ENCODE measurements at regions not wholly inside any gene's neighbourhood (a gene's known extent, or its start where the extent isn't known, plus 50 kb on each side); places are given as distances from the start of the nearest gene placed in this dataset.

DNA sequence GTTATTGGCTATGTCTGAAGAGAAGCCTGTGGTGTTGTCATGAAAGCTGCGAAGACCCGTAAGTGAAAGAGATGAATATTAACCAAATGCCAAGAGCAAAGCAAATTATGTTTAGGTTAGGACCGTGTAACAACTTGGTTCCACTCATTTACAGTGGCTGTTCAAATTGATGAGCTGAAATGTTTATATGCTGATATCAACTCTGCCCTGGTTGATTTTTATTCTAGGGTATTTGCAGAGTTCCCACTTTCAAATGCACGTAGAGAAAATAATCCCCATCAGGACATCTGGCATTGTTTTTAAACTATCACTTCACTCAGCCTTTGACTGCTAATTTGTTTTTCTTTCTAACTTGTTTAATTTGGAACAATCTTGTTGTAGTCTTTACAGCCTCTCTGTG lies 581.6 kb upstream of the ADAMTS5 start:
- TF ChIP-seq, protein P1, sequence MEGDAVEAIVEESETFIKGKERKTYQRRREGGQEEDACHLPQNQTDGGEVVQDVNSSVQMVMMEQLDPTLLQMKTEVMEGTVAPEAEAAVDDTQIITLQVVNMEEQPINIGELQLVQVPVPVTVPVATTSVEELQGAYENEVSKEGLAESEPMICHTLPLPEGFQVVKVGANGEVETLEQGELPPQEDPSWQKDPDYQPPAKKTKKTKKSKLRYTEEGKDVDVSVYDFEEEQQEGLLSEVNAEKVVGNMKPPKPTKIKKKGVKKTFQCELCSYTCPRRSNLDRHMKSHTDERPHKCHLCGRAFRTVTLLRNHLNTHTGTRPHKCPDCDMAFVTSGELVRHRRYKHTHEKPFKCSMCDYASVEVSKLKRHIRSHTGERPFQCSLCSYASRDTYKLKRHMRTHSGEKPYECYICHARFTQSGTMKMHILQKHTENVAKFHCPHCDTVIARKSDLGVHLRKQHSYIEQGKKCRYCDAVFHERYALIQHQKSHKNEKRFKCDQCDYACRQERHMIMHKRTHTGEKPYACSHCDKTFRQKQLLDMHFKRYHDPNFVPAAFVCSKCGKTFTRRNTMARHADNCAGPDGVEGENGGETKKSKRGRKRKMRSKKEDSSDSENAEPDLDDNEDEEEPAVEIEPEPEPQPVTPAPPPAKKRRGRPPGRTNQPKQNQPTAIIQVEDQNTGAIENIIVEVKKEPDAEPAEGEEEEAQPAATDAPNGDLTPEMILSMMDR (IDR thresholded peaks at IDR 0.05) = no peak
- no peak for TF ChIP-seq POLR2A (IDR thresholded peaks at IDR 0.05)

Data from uterus (tissue), 2 donors.